ENCODE measurements at regions not wholly inside any gene's neighbourhood (a gene's known extent, or its start where the extent isn't known, plus 50 kb on each side); places are given as distances from the start of the nearest gene placed in this dataset.

- dilution Hi-C loops (cut with MboI; ENCODE audit: extremely low pct_ligation_motif_present, low sequenced_read_pairs): no loop called here
- H3K79me2 ChIP-seq (ENCODE audit: control insufficient read depth, insufficient read depth, low read length): no peaks in the 10 kb centered on the region
- no peak overlapping the region for H3K9ac ChIP-seq (ENCODE audit: control insufficient read depth, extremely low read depth, insufficient read depth, low read length)
- no peaks in the 10 kb centered on the region for H3K36me3 ChIP-seq (ENCODE audit: control insufficient read depth in 2 of 2, extremely low read depth in 1 of 2, insufficient read depth in 2 of 2, low read length in 2 of 2)
- peaks cover 15% of the 10 kb centered on the region for H3K4me1 ChIP-seq (ENCODE audit: control insufficient read depth, extremely low read depth, insufficient read depth, low read length)
- no peaks in the 10 kb centered on the region for H3K27me3 ChIP-seq (ENCODE audit: control insufficient read depth, extremely low read depth, insufficient read depth, low read length)
- FAIRE-seq (no peak), DNase-seq (ENCODE audit: low read depth, low spot score) (no peak)
- H3K4me2 ChIP-seq (ENCODE audit: control insufficient read depth, extremely low read depth, insufficient read depth, low read depth, low read length): peak overlapping the region; percentile 1
- no peak overlapping the region for H2AFZ ChIP-seq (ENCODE audit: control insufficient read depth, low read length)
- TF ChIP-seq, protein P1, sequence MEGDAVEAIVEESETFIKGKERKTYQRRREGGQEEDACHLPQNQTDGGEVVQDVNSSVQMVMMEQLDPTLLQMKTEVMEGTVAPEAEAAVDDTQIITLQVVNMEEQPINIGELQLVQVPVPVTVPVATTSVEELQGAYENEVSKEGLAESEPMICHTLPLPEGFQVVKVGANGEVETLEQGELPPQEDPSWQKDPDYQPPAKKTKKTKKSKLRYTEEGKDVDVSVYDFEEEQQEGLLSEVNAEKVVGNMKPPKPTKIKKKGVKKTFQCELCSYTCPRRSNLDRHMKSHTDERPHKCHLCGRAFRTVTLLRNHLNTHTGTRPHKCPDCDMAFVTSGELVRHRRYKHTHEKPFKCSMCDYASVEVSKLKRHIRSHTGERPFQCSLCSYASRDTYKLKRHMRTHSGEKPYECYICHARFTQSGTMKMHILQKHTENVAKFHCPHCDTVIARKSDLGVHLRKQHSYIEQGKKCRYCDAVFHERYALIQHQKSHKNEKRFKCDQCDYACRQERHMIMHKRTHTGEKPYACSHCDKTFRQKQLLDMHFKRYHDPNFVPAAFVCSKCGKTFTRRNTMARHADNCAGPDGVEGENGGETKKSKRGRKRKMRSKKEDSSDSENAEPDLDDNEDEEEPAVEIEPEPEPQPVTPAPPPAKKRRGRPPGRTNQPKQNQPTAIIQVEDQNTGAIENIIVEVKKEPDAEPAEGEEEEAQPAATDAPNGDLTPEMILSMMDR (optimal IDR thresholded peaks at IDR 0.05 in 1 of 3, IDR thresholded peaks at IDR 0.05 in 1 of 3, conservative IDR thresholded peaks at IDR 0.05 in 1 of 3; ENCODE audit: extremely low read depth in 1 of 3, insufficient read depth in 2 of 3, low read length in 3 of 3): no peak
- TF ChIP-seq EZH2 (IDR thresholded peaks at IDR 0.05; ENCODE audit: low read length): no peak
- H4K20me1 ChIP-seq (ENCODE audit: control insufficient read depth, extremely low read depth, insufficient read depth, low read length): no peaks in the 10 kb centered on the region
- no peaks in the 10 kb centered on the region for H3K9me1 ChIP-seq (ENCODE audit: control insufficient read depth, extremely low read depth, insufficient read depth, low read length)
- no peak overlapping the region for H3K4me3 ChIP-seq (ENCODE audit: control insufficient read depth in 2 of 3, extremely low read depth in 1 of 3, insufficient read depth in 2 of 3, low read depth in 1 of 3, low read length in 3 of 3)
- H3K27ac ChIP-seq (ENCODE audit: control insufficient read depth, insufficient read depth, low read length): no peak overlapping the region
- no peaks in the 10 kb centered on the region for H3K9me3 ChIP-seq (ENCODE audit: control insufficient read depth, low read depth, low read length)
Observed at GRCh38 chr3:159620281-159620680, 368.4 kb upstream of the IL12A start.

DNA sequence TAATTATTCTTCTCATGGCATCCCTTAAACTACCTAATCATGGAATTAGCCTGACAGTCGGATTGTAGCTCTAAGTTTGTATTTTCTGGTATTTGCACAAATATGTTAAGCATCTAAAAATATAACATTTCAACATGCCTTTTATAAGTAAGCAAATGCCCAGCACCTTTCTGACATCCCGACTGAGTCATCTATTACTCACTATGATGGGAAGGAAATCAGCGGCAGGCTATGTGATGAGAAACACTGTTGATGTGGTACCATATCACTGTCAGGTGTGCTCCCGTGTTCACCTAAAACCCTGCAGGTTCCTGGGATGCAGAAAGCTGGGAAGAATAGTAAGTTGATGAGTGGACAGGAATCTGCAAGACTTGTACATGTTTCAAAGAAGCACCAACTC is 367.8 kb upstream of the IL12A start:
- peak; percentile 91 for FAIRE-seq
- Histone ChIP-seq H3K27me3 (ENCODE audit: control insufficient read depth, extremely low read depth, insufficient read depth, low read length) (no peaks in the 10 kb centered on the region), H3K9ac (ENCODE audit: control insufficient read depth, extremely low read depth, insufficient read depth, low read length) (no peak overlapping the region), H3K9me1 (ENCODE audit: control insufficient read depth, extremely low read depth, insufficient read depth, low read length) (no peaks in the 10 kb centered on the region), H4K20me1 (ENCODE audit: control insufficient read depth, extremely low read depth, insufficient read depth, low read length) (no peaks in the 10 kb centered on the region), H3K27ac (ENCODE audit: control insufficient read depth, insufficient read depth, low read length) (no peak overlapping the region), H3K36me3 (ENCODE audit: control insufficient read depth in 2 of 2, extremely low read depth in 1 of 2, insufficient read depth in 2 of 2, low read length in 2 of 2) (no peaks in the 10 kb centered on the region), H3K4me1 (ENCODE audit: control insufficient read depth, extremely low read depth, insufficient read depth, low read length) (peaks cover 15% of the 10 kb centered on the region), H2AFZ (ENCODE audit: control insufficient read depth, low read length) (no peak overlapping the region), H3K4me3 (ENCODE audit: control insufficient read depth in 2 of 3, extremely low read depth in 1 of 3, insufficient read depth in 2 of 3, low read depth in 1 of 3, low read length in 3 of 3) (no peak overlapping the region), H3K4me2 (ENCODE audit: control insufficient read depth, extremely low read depth, insufficient read depth, low read depth, low read length) (no peak overlapping the region), H3K9me3 (ENCODE audit: control insufficient read depth, low read depth, low read length) (no peaks in the 10 kb centered on the region), H3K79me2 (ENCODE audit: control insufficient read depth, insufficient read depth, low read length) (no peaks in the 10 kb centered on the region)
- TF ChIP-seq EZH2 (IDR thresholded peaks at IDR 0.05; ENCODE audit: low read length): no peak
- TF ChIP-seq, protein P1 (optimal IDR thresholded peaks at IDR 0.05 in 1 of 3, IDR thresholded peaks at IDR 0.05 in 1 of 3, conservative IDR thresholded peaks at IDR 0.05 in 1 of 3; ENCODE audit: extremely low read depth in 1 of 3, insufficient read depth in 2 of 3, low read length in 3 of 3): no peak
- peak; percentile 69 for DNase-seq (ENCODE audit: low read depth, low spot score)
- dilution Hi-C loops (cut with MboI; ENCODE audit: extremely low pct_ligation_motif_present, low sequenced_read_pairs): no loop called here
